Activated CD8-positive, alpha-beta T cell treated with anti-CD3 and anti-CD28 coated beads for 36 hours (primary cell): ENCODE measurements at regions not wholly inside any gene's neighbourhood (a gene's known extent, or its start where the extent isn't known, plus 50 kb on each side); places are given as distances from the start of the nearest gene placed in this dataset.

Experiments used
- ATAC-seq: fragments of 200-7000 bp; cut with Tn5 transposase; one replicate; pipeline ENCODE4 v1.10.0; 2021; ENCODE audit warnings: mild to moderate bottlenecking, moderate library complexity
- CTCF ChIA-PET: fragments of 350-600 bp; sonication (Branson Sonifier 250); formaldehyde crosslinking; loops from one replicate; lab custom pipeline; 2021; ENCODE audit warnings: antibody characterized with exemption; lab: Charles Lee
- POLR2A ChIA-PET: fragments of 350-600 bp; sonication (Branson Sonifier 250); formaldehyde crosslinking; loops from one replicate; lab custom pipeline; 2021; ENCODE audit warnings: antibody characterized with exemption; lab: Charles Lee
- DNase-seq: peaks from one replicate; pipeline ENCODE4 v3.0.0-alpha.2; 2020
- H3K27ac Mint-ChIP-seq: one replicate; pipeline ENCODE4 v1.8.0; 2021; ENCODE audit warnings: mild to moderate bottlenecking, mixed read lengths
- H3K27me3 Mint-ChIP-seq: one replicate; pipeline ENCODE4 v1.8.0; 2021; ENCODE audit warnings: mixed read lengths
- H3K36me3 Mint-ChIP-seq: one replicate; pipeline ENCODE4 v1.8.0; 2021; ENCODE audit warnings: low read depth, mixed read lengths
- H3K4me1 Mint-ChIP-seq: one replicate; pipeline ENCODE4 v1.8.0; 2021; ENCODE audit warnings: low read depth, mixed read lengths
- H3K4me3 Mint-ChIP-seq: one replicate; pipeline ENCODE4 v1.8.0; 2021; ENCODE audit warnings: mild to moderate bottlenecking, moderate library complexity, mixed read lengths
- H3K9me3 Mint-ChIP-seq: one replicate; pipeline ENCODE4 v1.8.0; 2021; ENCODE audit warnings: mixed read lengths
- intact Hi-C: fragments of 100-400 bp; cut with micrococcal nuclease; formaldehyde crosslinking; loops from one replicate; pipeline ENCODE4 v1.10.0; 2022
- TF ChIP-seq, protein P1 (sequence below): fragments of 200-600 bp; IDR thresholded peaks from one replicate; pipeline ENCODE4 v1.8.0; 2022; ENCODE audit warnings: antibody characterized with exemption, mild to moderate bottlenecking

DNA sequence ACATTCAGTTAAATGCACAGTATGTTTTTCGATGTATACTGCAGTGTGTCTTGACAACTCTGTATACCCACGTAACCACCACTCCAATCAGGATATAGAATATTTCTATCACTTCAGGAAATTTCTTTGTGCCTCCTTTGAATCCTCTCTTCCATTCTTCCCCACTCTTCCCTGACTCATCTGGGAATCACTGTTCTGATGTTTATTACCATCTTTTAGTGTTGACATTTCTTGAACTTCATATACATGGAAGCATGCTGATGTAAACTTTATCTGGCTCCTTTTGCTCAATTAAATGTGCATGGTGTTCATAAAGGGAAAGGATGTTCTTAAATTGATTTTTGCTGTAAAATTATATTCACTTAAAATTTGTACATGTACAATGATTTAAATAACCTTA is 319.9 kb downstream of the PCDH7 start:
- ATAC-seq (no peak), DNase-seq (no peak)
- POLR2A ChIA-PET = no interaction called here
- intact Hi-C loops = no loop called here
- TF ChIP-seq, protein P1, sequence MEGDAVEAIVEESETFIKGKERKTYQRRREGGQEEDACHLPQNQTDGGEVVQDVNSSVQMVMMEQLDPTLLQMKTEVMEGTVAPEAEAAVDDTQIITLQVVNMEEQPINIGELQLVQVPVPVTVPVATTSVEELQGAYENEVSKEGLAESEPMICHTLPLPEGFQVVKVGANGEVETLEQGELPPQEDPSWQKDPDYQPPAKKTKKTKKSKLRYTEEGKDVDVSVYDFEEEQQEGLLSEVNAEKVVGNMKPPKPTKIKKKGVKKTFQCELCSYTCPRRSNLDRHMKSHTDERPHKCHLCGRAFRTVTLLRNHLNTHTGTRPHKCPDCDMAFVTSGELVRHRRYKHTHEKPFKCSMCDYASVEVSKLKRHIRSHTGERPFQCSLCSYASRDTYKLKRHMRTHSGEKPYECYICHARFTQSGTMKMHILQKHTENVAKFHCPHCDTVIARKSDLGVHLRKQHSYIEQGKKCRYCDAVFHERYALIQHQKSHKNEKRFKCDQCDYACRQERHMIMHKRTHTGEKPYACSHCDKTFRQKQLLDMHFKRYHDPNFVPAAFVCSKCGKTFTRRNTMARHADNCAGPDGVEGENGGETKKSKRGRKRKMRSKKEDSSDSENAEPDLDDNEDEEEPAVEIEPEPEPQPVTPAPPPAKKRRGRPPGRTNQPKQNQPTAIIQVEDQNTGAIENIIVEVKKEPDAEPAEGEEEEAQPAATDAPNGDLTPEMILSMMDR = no peak
- Mint-ChIP-seq H3K36me3 (no peaks in the 10 kb centered on the region), H3K4me3 (no peak overlapping the region), H3K9me3 (peaks cover 3% of the 10 kb centered on the region), H3K27me3 (no peaks in the 10 kb centered on the region), H3K4me1 (no peaks in the 10 kb centered on the region), H3K27ac (no peak overlapping the region)
- CTCF ChIA-PET = no interaction called here

DNA sequence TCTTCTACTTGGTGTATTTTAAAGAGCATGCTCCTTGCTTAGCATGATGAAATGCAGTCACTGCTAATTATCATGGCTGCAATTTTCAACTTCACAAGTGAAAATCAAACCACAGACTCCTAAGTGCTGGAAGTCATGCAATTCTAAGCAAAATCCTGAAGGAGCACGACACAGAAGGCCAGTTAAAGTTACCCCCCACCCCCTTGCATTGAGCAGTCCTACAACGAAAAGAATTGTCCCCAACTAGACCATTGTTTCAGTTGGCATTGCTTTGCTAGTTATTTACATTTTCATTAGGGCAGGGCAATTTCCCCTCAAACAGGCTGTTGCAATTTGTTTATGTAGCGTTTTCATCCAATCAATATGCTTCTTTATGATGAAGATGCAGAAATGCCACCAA is 321.2 kb downstream of the PCDH7 start:
- Mint-ChIP-seq H3K4me1 (no peaks in the 10 kb centered on the region), H3K4me3 (no peak overlapping the region), H3K36me3 (no peaks in the 10 kb centered on the region), H3K27me3 (no peaks in the 10 kb centered on the region), H3K27ac (no peak overlapping the region), H3K9me3 (peaks cover 3% of the 10 kb centered on the region)
- CTCF ChIA-PET = no interaction called here
- POLR2A ChIA-PET = no interaction called here
- TF ChIP-seq, protein P1 = no peak
- ATAC-seq = no peak
- intact Hi-C loops = no loop called here
- no peak for DNase-seq

DNA sequence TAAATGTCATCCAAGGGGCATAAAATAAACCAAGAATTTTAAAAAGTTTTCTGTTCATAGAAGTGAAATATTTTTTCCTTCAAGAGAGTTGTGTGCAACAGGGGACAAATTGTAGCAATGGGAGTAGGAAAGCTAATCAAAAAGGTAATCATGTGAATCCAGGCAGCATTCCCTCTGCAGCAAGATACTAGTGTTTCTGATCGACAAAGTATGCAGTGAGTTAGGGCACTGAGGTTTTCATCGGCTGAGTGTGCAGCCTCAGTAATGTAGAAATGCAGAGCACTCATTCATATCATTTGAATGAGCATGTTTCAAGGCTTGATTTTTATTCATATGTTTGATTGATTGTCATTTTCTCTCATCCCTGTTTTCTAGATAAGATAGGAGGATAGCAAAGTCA is 321.7 kb downstream of the PCDH7 start:
- H3K27me3 Mint-ChIP-seq = no peaks in the 10 kb centered on the region
- TF ChIP-seq, protein P1 = no peak
- H3K9me3 Mint-ChIP-seq = peaks cover 3% of the 10 kb centered on the region
- no peak overlapping the region for H3K4me3 Mint-ChIP-seq
- ATAC-seq (no peak), DNase-seq (no peak)
- ChIA-PET POLR2A (no interaction called here), CTCF (no interaction called here)
- H3K27ac Mint-ChIP-seq = no peak overlapping the region
- intact Hi-C loops = no loop called here
- no peaks in the 10 kb centered on the region for H3K36me3 Mint-ChIP-seq
- no peaks in the 10 kb centered on the region for H3K4me1 Mint-ChIP-seq

DNA sequence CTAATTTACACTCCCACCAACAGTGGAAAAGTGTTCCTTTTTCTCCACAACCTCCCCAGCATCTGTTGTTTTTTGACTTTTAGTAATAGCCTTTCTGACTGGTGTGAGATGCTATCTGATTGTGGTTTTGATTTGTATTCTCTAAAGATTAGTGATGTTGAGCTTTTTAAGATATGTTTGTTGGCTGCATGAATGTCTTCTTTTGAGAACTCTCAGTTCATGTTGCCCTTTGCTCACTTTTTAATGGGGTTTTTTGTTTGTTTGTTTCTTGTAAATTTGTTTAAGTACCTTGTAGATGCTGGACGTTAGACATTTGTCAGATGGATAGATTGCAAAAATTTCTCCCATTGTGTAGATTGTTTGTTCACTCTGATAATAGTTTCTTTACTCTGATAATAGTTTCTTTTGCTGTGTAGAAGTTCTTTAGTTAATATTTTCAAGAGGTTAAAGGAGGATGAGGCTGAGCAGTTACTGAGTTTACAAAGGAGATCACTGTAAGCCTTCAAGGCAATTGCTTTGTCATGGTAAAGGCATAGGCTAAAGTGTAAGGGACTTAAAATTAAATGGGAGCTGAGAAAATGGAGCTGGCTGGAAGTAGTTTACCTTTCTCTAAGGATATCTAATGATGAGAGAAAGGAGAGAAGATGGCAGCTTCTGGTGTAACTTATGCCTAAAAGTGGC is 323.4 kb downstream of the PCDH7 start:
- POLR2A ChIA-PET = no interaction called here
- no peak overlapping the region for H3K4me3 Mint-ChIP-seq

DNA sequence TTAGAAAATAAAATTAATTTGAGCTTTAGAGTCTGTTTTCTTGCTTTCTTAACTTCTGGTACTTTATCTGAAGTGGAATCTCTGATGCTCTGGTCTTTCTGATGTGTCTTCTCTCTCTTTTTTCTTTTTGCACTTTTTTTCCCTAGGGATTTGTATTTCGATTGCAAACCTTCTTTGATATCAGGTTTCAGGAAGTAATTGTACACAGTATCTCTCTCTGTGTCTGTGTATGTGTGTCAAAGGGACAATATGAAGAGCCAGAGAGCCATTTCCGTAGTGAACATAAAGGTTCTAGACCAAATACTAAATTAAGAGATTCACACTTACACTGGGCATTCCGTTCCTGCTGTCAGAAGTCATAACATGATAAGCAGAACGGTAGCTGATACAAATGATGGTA is 325.0 kb downstream of the PCDH7 start:
- ChIA-PET CTCF (no interaction called here), POLR2A (no interaction called here)
- no peaks in the 10 kb centered on the region for H3K36me3 Mint-ChIP-seq
- TF ChIP-seq, protein P1 = no peak
- no peak overlapping the region for H3K27ac Mint-ChIP-seq
- H3K4me1 Mint-ChIP-seq = no peaks in the 10 kb centered on the region
- peaks cover 1% of the 10 kb centered on the region for H3K9me3 Mint-ChIP-seq
- no peak for DNase-seq
- no peak overlapping the region for H3K4me3 Mint-ChIP-seq
- no peaks in the 10 kb centered on the region for H3K27me3 Mint-ChIP-seq
- ATAC-seq = no peak
- intact Hi-C loops = no loop called here

More for the DNA sequence above, 323.4 kb downstream of the PCDH7 start:
- ATAC-seq (no peak), DNase-seq (no peak)
- TF ChIP-seq, protein P1 = no peak
- H3K36me3 Mint-ChIP-seq = no peaks in the 10 kb centered on the region
- no peaks in the 10 kb centered on the region for H3K27me3 Mint-ChIP-seq
- intact Hi-C loops = no loop called here
- CTCF ChIA-PET = no interaction called here
- H3K9me3 Mint-ChIP-seq = peaks cover 1% of the 10 kb centered on the region
- no peaks in the 10 kb centered on the region for H3K4me1 Mint-ChIP-seq
- no peak overlapping the region for H3K27ac Mint-ChIP-seq
